ENCODE measurements at regions not wholly inside any gene's neighbourhood (a gene's known extent, or its start where the extent isn't known, plus 50 kb on each side); places are given as distances from the start of the nearest gene placed in this dataset.

- Histone ChIP-seq H3K9me3 (ENCODE audit: low read length) (no peaks in the 10 kb centered on the region), H3K27me3 (ENCODE audit: insufficient read depth, low read length, poor library complexity, severe bottlenecking) (no peaks in the 10 kb centered on the region), H3K4me1 (ENCODE audit: insufficient read depth, low read length) (no peaks in the 10 kb centered on the region), H3K36me3 (ENCODE audit: insufficient read depth, low read length) (no peaks in the 10 kb centered on the region), H3K4me3 (ENCODE audit: low read length) (no peak overlapping the region), H3K27ac (ENCODE audit: low read depth, low read length) (no peak overlapping the region)
- Mint-ChIP-seq H3K27ac (no peak overlapping the region), H3K27me3 (peaks cover 4 to 12% of the 10 kb centered on the region in 2 donors), H3K4me1 (no peaks in the 10 kb centered on the region), H3K4me3 (no peak overlapping the region), H3K36me3 (no peaks in the 10 kb centered on the region), H3K9me3 (no peaks in the 10 kb centered on the region)
- DNase-seq, result peak in 1 of 5 donors; percentile 41
- POLR2A ChIA-PET, result no interaction called here
- CTCF ChIA-PET, result no interaction called here
Observed at GRCh38 chr22:49179175-49179574, 648.5 kb downstream of the BRD1 start.

GRCh38 chr22:49178246-49179005 is 649.2 kb downstream of the BRD1 start:
- Histone ChIP-seq H3K27me3 (ENCODE audit: insufficient read depth, low read length, poor library complexity, severe bottlenecking) (no peaks in the 10 kb centered on the region), H3K4me3 (ENCODE audit: low read length) (no peak overlapping the region), H3K4me1 (ENCODE audit: insufficient read depth, low read length) (no peaks in the 10 kb centered on the region), H3K9me3 (ENCODE audit: low read length) (no peaks in the 10 kb centered on the region), H3K27ac (ENCODE audit: low read depth, low read length) (no peak overlapping the region), H3K36me3 (ENCODE audit: insufficient read depth, low read length) (no peaks in the 10 kb centered on the region)
- ChIA-PET CTCF (no interaction called here), POLR2A (no interaction called here)
- H3K36me3 Mint-ChIP-seq, result no peaks in the 10 kb centered on the region
- peak in 1 of 5 donors; percentile 35 for DNase-seq
- no peak overlapping the region for H3K4me3 Mint-ChIP-seq
- no peak overlapping the region for H3K27ac Mint-ChIP-seq
- H3K9me3 Mint-ChIP-seq, result no peaks in the 10 kb centered on the region
- peaks cover 4 to 15% of the 10 kb centered on the region in 2 donors for H3K27me3 Mint-ChIP-seq
- no peaks in the 10 kb centered on the region for H3K4me1 Mint-ChIP-seq

GRCh38 chr22:49177666-49178065 is 650.0 kb downstream of the BRD1 start:
- Histone ChIP-seq H3K27me3 (ENCODE audit: insufficient read depth, low read length, poor library complexity, severe bottlenecking) (no peaks in the 10 kb centered on the region), H3K4me3 (ENCODE audit: low read length) (no peak overlapping the region), H3K36me3 (ENCODE audit: insufficient read depth, low read length) (no peaks in the 10 kb centered on the region), H3K27ac (ENCODE audit: low read depth, low read length) (no peak overlapping the region), H3K4me1 (ENCODE audit: insufficient read depth, low read length) (no peaks in the 10 kb centered on the region), H3K9me3 (ENCODE audit: low read length) (no peaks in the 10 kb centered on the region)
- no peaks in the 10 kb centered on the region for H3K4me1 Mint-ChIP-seq
- H3K27me3 Mint-ChIP-seq, result peaks cover 9 to 15% of the 10 kb centered on the region in 2 donors
- peaks cover 0 to under 1% (median 0%) of the 10 kb centered on the region in 5 donors for H3K9me3 Mint-ChIP-seq
- POLR2A ChIA-PET, result no interaction called here
- CTCF ChIA-PET, result no interaction called here
- no peak overlapping the region for H3K27ac Mint-ChIP-seq
- H3K36me3 Mint-ChIP-seq, result no peaks in the 10 kb centered on the region
- DNase-seq, result peak in 1 of 5 donors; percentile 11
- no peak overlapping the region for H3K4me3 Mint-ChIP-seq

GRCh38 chr22:49176956-49177355 is 650.7 kb downstream of the BRD1 start:
- Histone ChIP-seq H3K36me3 (ENCODE audit: insufficient read depth, low read length) (no peaks in the 10 kb centered on the region), H3K4me3 (ENCODE audit: low read length) (no peak overlapping the region), H3K9me3 (ENCODE audit: low read length) (no peaks in the 10 kb centered on the region), H3K27ac (ENCODE audit: low read depth, low read length) (no peak overlapping the region), H3K27me3 (ENCODE audit: insufficient read depth, low read length, poor library complexity, severe bottlenecking) (no peaks in the 10 kb centered on the region), H3K4me1 (ENCODE audit: insufficient read depth, low read length) (no peaks in the 10 kb centered on the region)
- Mint-ChIP-seq H3K9me3 (peaks cover 0 to 5% (median 0%) of the 10 kb centered on the region in 5 donors), H3K27me3 (peaks cover 9 to 15% of the 10 kb centered on the region in 2 donors), H3K27ac (no peak overlapping the region), H3K36me3 (no peaks in the 10 kb centered on the region), H3K4me3 (no peak overlapping the region), H3K4me1 (no peaks in the 10 kb centered on the region)
- DNase-seq, result peak in 1 of 5 donors; percentile 3
- ChIA-PET CTCF (no interaction called here), POLR2A (no interaction called here)

GRCh38 chr22:49170053-49170452 is 657.6 kb downstream of the BRD1 start:
- no peaks in the 10 kb centered on the region for H3K4me1 ChIP-seq (ENCODE audit: insufficient read depth, low read length)
- CTCF ChIA-PET, result no interaction called here
- H3K4me3 Mint-ChIP-seq, result no peak overlapping the region

GRCh38 chr22:49169074-49169744 is 658.5 kb downstream of the BRD1 start:
- Histone ChIP-seq H3K36me3 (ENCODE audit: insufficient read depth, low read length) (no peaks in the 10 kb centered on the region), H3K27me3 (ENCODE audit: insufficient read depth, low read length, poor library complexity, severe bottlenecking) (no peaks in the 10 kb centered on the region), H3K4me3 (ENCODE audit: low read length) (no peak overlapping the region), H3K27ac (ENCODE audit: low read depth, low read length) (no peak overlapping the region), H3K4me1 (ENCODE audit: insufficient read depth, low read length) (no peaks in the 10 kb centered on the region), H3K9me3 (ENCODE audit: low read length) (no peaks in the 10 kb centered on the region)
- H3K9me3 Mint-ChIP-seq, result peaks cover 0 to 8% (median 7%) of the 10 kb centered on the region in 5 donors
- H3K36me3 Mint-ChIP-seq, result no peaks in the 10 kb centered on the region
- H3K27ac Mint-ChIP-seq, result no peak overlapping the region
- peak in 1 of 5 donors; percentile 25 for DNase-seq
- ChIA-PET CTCF (no interaction called here), POLR2A (no interaction called here)
- peaks cover 4 to 7% of the 10 kb centered on the region in 2 donors for H3K27me3 Mint-ChIP-seq
- H3K4me3 Mint-ChIP-seq, result no peak overlapping the region
- no peaks in the 10 kb centered on the region for H3K4me1 Mint-ChIP-seq

More at GRCh38 chr22:49170053-49170452, 657.6 kb downstream of the BRD1 start:
- H3K27me3 ChIP-seq (ENCODE audit: insufficient read depth, low read length, poor library complexity, severe bottlenecking), result no peaks in the 10 kb centered on the region
- POLR2A ChIA-PET, result no interaction called here
- DNase-seq, result peak in 1 of 5 donors; percentile 23
- Mint-ChIP-seq H3K4me1 (no peaks in the 10 kb centered on the region), H3K9me3 (peaks cover 0 to 8% (median 7%) of the 10 kb centered on the region in 5 donors), H3K27ac (no peak overlapping the region), H3K27me3 (peaks cover 7 to 9% of the 10 kb centered on the region in 2 donors), H3K36me3 (no peaks in the 10 kb centered on the region)
- no peak overlapping the region for H3K4me3 ChIP-seq (ENCODE audit: low read length)
- no peak overlapping the region for H3K27ac ChIP-seq (ENCODE audit: low read depth, low read length)
- H3K9me3 ChIP-seq (ENCODE audit: low read length), result no peaks in the 10 kb centered on the region
- no peaks in the 10 kb centered on the region for H3K36me3 ChIP-seq (ENCODE audit: insufficient read depth, low read length)

- Mint-ChIP-seq H3K27ac (no peak overlapping the region), H3K4me3 (no peak overlapping the region), H3K36me3 (no peaks in the 10 kb centered on the region), H3K9me3 (peaks cover 0 to 8% (median 7%) of the 10 kb centered on the region in 5 donors), H3K27me3 (peaks cover 0 to 8% of the 10 kb centered on the region in 2 donors), H3K4me1 (no peaks in the 10 kb centered on the region)
- no peaks in the 10 kb centered on the region for H3K4me1 ChIP-seq (ENCODE audit: insufficient read depth, low read length)
- H3K4me3 ChIP-seq (ENCODE audit: low read length), result no peak overlapping the region
- DNase-seq, result peak in 1 of 5 donors; percentile 19
- H3K9me3 ChIP-seq (ENCODE audit: low read length), result no peaks in the 10 kb centered on the region
- ChIA-PET CTCF (no interaction called here), POLR2A (no interaction called here)
- H3K27ac ChIP-seq (ENCODE audit: low read depth, low read length), result no peak overlapping the region
- no peaks in the 10 kb centered on the region for H3K36me3 ChIP-seq (ENCODE audit: insufficient read depth, low read length)
- H3K27me3 ChIP-seq (ENCODE audit: insufficient read depth, low read length, poor library complexity, severe bottlenecking), result no peaks in the 10 kb centered on the region
Observed at GRCh38 chr22:49168219-49168813, 659.4 kb downstream of the BRD1 start.

- Mint-ChIP-seq H3K9me3 (peaks cover 0 to 6% (median 6%) of the 10 kb centered on the region in 5 donors), H3K27ac (no peak overlapping the region), H3K27me3 (peaks cover 4 to 5% of the 10 kb centered on the region in 2 donors), H3K4me1 (no peaks in the 10 kb centered on the region), H3K36me3 (no peaks in the 10 kb centered on the region), H3K4me3 (no peak overlapping the region)
- DNase-seq, result peak in 1 of 5 donors; percentile 26
- H3K27ac ChIP-seq (ENCODE audit: low read depth, low read length), result no peak overlapping the region
- H3K4me1 ChIP-seq (ENCODE audit: insufficient read depth, low read length), result no peaks in the 10 kb centered on the region
- H3K4me3 ChIP-seq (ENCODE audit: low read length), result no peak overlapping the region
- H3K9me3 ChIP-seq (ENCODE audit: low read length), result no peaks in the 10 kb centered on the region
- no peaks in the 10 kb centered on the region for H3K27me3 ChIP-seq (ENCODE audit: insufficient read depth, low read length, poor library complexity, severe bottlenecking)
- H3K36me3 ChIP-seq (ENCODE audit: insufficient read depth, low read length), result no peaks in the 10 kb centered on the region
- CTCF ChIA-PET, result no interaction called here
- POLR2A ChIA-PET, result no interaction called here
Observed at GRCh38 chr22:49166746-49167145, 660.9 kb downstream of the BRD1 start.

Data from CD8-positive, alpha-beta memory T cell (primary cell).